GM18870 (cell line): ENCODE measurements at regions not wholly inside any gene's neighbourhood (a gene's known extent, or its start where the extent isn't known, plus 50 kb on each side); places are given as distances from the start of the nearest gene placed in this dataset.

Experiments used
- ATAC-seq: cut with Tn5 transposase; IDR thresholded peaks from one replicate; pipeline ENCODE4 v1.9.1; 2021; ENCODE audit warnings: moderate library complexity; ENCODE audit not compliant: unreplicated experiment

GRCh38 chr5:4847766-4848165, 292.4 kb upstream of the ADAMTS16 start:
- no peak for ATAC-seq

- ATAC-seq, result no peak
Measured at GRCh38 chr5:4855036-4855435, 285.1 kb upstream of the ADAMTS16 start.

- ATAC-seq, result no peak
Measured at GRCh38 chr5:4855880-4856279, 284.2 kb upstream of the ADAMTS16 start.

GRCh38 chr5:4857761-4858160, 282.4 kb upstream of the ADAMTS16 start:
- ATAC-seq, result no peak

- no peak for ATAC-seq
Measured at GRCh38 chr5:4859500-4860235, 280.5 kb upstream of the ADAMTS16 start.

- no peak for ATAC-seq
Measured at GRCh38 chr5:4860631-4861030, 279.5 kb upstream of the ADAMTS16 start.

GRCh38 chr5:4862500-4862899, 277.6 kb upstream of the ADAMTS16 start:
- ATAC-seq, result no peak

- ATAC-seq, result no peak
Measured at GRCh38 chr5:4866131-4866659, 273.9 kb upstream of the ADAMTS16 start.

- no peak for ATAC-seq
Measured at GRCh38 chr5:4866817-4867216, 273.3 kb upstream of the ADAMTS16 start.

- peak; percentile 48 for ATAC-seq
Measured at GRCh38 chr5:4868140-4868735, 271.9 kb upstream of the ADAMTS16 start.

- no peak for ATAC-seq
Measured at GRCh38 chr5:4873652-4874051, 266.5 kb upstream of the ADAMTS16 start.

- ATAC-seq, result no peak
Measured at GRCh38 chr5:4874097-4874496, 266.0 kb upstream of the ADAMTS16 start.

GRCh38 chr5:4875942-4876341, 264.2 kb upstream of the ADAMTS16 start:
- no peak for ATAC-seq

GRCh38 chr5:4876804-4877203, 263.3 kb upstream of the ADAMTS16 start:
- no peak for ATAC-seq

GRCh38 chr5:4877579-4877978, 262.6 kb upstream of the ADAMTS16 start:
- ATAC-seq, result no peak

- no peak for ATAC-seq
Measured at GRCh38 chr5:4879075-4879474, 261.1 kb upstream of the ADAMTS16 start.

GRCh38 chr5:4879693-4880303, 260.3 kb upstream of the ADAMTS16 start:
- peak; percentile 68 for ATAC-seq

- no peak for ATAC-seq
Measured at GRCh38 chr5:4880304-4880741, 259.8 kb upstream of the ADAMTS16 start.

- ATAC-seq, result no peak
Measured at GRCh38 chr5:4881366-4882002, 258.6 kb upstream of the ADAMTS16 start.

GRCh38 chr5:4882186-4882585, 257.9 kb upstream of the ADAMTS16 start:
- no peak for ATAC-seq

- no peak for ATAC-seq
Measured at GRCh38 chr5:4883360-4883759, 256.8 kb upstream of the ADAMTS16 start.
